NCI-H187 treated with DMSO at 0.1 percent for 48 hours (cell line): ENCODE measurements at regions not wholly inside any gene's neighbourhood (a gene's known extent, or its start where the extent isn't known, plus 50 kb on each side); places are given as distances from the start of the nearest gene placed in this dataset.
"Not testable (repeated sequence)": the region's sequence is repeated elsewhere in the genome, so short reads cannot be mapped to it uniquely, and the experiment has no call there.

Source experiments
- DNase-seq: peaks from one replicate; lab custom pipeline; 2025; lab: John Stamatoyannopoulos, UW

GRCh38 chr1:56118676-56119075, 460.7 kb downstream of the PLPP3 start:
- not testable (repeated sequence) for DNase-seq

DNA sequence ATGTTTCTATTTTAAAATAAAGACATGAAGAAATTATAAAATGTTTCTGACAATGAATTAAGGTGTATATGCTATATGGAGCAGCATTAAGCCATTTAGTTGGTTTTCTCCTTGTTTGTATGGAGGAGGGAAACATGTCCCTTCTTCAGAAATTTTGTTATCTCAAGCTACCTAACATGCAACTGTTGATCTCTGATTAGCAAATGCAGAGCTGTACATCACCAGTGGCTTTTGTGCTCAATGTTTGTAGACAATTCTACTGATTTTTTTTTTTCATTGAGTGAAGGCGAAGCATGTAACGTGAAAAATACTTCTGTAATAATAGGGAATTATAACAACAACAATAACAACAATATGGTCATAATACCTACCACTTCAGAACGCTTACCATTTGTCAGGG, 463.7 kb downstream of the PLPP3 start:
- DNase-seq: no peak

GRCh38 chr1:56113679-56114078, 465.7 kb downstream of the PLPP3 start:
- DNase-seq: no peak

- no peak for DNase-seq
Measured at GRCh38 chr1:56107275-56107638, 472.1 kb downstream of the PLPP3 start.

- no peak for DNase-seq
Measured at GRCh38 chr1:56106531-56107274, 472.7 kb downstream of the PLPP3 start.

DNA sequence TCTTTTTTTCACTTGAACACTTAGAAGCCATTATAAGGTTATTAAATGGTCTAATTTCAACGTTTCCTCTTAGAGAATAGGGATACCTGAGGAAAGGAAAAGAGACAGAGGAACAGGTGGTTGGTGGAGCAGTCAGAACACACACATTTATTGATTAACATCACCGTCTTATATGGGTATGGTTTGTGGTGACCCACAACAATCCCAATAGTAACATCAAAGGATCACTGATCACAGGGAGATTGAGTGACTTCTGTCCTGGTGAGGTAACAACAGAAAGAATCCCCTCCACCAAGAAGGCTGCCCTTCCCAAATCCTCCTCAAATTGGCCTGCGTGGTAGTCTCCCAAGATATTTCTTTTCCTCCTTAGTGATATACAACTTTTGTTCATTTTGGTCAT, 474.0 kb downstream of the PLPP3 start:
- no peak for DNase-seq

DNA sequence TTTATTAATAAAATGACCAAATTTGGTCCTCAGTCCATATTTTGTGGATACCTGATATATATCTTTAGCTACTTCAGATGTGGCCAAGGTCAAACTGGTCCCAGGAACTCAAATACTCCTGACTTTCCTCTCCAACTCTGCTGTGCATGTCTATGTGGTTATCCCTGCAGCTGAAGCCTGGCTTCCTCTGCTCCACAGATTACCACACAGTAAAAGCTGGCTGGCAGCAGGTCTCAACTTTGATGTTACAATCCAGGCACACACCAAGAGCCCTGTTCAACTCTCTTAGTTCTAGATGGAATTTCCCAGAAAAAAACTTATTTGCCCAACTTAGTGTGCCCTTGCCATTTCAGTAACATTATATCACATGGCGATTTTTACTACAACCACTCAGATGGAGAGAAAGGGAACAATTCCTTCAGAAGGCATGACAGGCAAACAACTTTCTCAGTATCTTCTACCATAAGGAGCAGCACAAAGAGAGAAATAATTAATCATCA, 479.5 kb downstream of the PLPP3 start:
- DNase-seq: no peak

GRCh38 chr1:56098946-56099345, 480.4 kb downstream of the PLPP3 start:
- DNase-seq: no peak

- no peak for DNase-seq
Measured at GRCh38 chr1:56097713-56098112, 481.6 kb downstream of the PLPP3 start.

DNA sequence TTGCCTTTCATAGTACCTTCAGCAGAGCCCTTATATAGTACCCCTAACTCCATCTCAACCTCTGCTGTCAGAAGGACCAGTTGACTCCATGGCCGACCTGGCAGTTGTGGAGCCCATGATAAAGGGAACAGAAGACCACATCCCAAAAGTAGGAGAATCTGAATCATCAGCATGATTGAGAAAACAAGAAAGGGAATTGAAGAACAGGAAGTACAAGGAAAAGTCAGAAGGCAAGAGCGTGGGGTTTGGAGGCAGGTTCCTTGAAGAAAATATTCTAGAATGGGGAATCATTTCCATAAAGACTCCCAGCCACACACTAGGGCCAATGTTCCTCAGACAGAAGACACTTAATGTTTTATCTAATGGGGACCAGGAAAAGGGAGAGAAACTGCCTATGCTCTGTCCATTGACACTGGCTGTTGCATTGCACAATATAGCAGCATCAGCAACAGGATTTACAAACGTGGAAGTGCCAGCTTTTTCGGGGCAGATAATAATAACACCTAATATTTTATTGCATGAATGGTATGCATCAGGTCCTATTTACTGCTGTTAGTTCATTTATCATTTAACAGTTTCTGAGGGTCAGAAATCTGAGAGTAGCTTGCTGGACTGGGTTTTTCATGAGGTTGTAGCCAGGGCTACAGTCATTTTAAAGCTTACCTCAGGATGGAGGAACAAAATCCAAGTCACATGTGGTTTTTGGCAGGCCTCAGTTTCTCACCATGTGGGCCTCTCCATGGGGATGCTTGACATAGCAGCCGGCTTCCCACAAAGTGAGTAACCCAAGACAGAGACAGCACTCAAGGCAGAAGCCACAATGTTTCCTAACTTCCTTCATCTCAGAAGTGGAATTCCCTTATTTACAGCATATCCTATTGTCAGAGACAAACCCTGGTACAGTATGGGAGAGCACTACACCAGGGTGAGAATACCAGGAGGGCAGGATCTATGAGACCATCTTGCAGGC, 483.4 kb downstream of the PLPP3 start:
- DNase-seq: no peak

- DNase-seq: no peak
Measured at GRCh38 chr1:56094168-56094567, 485.2 kb downstream of the PLPP3 start.

DNA sequence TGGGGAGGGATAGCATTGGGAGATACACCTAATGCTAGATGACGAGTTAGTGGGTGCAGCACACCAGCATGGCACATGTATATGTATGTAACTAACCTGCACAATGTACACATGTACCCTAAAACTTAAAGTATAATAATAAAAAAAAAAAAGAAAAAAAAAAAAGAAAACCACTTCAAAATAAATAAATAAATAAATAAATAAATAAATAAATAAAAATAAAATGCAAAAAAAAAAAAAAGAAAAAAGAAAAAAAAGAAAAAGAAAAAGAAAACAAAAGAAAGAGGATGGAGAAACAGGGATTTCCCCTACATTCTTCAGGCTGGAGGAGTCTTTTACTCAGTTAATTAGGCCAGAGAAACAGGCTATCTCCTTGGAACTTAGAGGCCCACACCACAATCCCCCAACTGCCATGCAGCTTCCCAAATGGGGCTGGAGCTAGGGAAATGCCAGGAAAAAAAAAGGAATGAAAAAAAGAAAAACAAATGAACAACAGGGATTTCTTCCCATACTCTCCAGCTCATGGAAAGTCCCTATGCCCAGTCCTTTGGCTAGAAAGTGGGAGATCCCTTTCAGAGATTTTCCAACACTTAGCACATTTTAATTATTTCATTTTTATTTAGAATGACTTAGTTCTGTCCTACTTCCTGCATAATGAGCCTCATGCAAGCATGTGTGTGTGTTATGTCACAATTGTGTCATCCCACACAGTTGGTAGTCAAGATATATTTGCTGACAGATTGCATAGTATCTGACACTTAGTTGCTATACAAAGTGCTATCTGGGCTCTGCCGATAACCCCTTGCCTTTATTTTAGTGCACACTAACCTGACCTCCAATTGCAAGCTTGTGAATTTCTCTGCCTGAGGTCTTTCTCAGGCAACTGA, 486.4 kb downstream of the PLPP3 start:
- DNase-seq: no peak

- not testable (repeated sequence) for DNase-seq
Measured at GRCh38 chr1:56089826-56090225, 489.5 kb downstream of the PLPP3 start.

- no peak for DNase-seq
Measured at GRCh38 chr1:56084246-56084645, 495.1 kb downstream of the PLPP3 start.

DNA sequence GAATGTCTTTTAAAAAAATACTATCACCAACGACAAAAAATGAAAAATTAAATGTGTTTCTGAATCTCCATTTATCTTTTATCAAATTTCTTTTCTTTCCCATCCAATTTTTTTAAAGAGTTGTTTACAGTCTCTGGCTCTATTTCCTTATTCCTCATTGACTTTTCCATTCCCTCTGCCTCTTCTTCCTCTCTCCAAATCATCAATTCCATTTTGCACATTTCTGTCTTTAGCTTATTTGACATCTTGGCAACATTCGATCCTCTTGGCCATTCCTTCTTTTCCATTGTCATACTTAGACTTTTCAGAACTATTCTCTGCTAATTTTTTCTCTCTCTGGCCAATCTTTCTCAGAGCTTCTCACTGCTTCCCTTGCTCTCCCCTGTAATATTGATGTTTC, 497.6 kb downstream of the PLPP3 start:
- no peak for DNase-seq

DNA sequence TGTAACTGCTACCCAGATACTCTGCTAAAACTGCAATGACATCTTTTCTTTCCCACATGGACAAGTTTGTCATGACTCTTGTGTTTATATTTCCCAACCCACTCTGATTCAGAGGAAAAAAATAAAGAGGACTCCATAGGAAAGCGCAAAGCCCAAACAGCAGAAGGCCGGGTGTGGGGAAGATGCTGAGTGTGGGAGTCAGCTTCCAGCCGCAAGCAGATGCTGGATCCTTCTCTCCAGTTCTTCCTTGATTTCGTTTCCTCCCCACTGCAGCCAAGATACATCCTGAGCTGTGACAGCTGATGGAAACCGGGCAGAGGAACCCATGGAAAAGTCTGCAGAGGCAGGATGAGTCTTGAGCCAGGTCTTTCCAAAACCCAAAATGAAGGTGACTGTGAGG, 498.2 kb downstream of the PLPP3 start:
- no peak for DNase-seq

DNA sequence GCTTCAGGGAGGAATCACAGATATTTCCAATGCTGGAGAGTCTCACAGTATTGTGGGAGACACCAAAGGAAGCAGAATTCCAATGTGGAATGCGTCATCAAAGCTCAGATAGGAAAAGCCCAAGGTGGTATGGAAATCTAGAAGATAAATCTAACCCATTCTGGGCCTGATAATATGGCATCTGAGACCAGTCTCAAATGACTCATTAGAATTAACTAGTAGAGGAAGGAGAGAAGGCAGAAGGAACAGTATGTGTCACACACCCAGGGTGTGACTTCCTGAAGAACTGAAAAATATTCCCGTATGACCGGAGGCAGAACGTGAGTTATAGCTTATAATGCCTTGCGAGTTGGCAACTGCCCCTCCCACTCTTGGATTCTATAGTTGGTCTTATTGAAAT, 499.2 kb downstream of the PLPP3 start:
- DNase-seq: no peak

GRCh38 chr1:56079391-56079790, 500.0 kb downstream of the PLPP3 start:
- DNase-seq: no peak

DNA sequence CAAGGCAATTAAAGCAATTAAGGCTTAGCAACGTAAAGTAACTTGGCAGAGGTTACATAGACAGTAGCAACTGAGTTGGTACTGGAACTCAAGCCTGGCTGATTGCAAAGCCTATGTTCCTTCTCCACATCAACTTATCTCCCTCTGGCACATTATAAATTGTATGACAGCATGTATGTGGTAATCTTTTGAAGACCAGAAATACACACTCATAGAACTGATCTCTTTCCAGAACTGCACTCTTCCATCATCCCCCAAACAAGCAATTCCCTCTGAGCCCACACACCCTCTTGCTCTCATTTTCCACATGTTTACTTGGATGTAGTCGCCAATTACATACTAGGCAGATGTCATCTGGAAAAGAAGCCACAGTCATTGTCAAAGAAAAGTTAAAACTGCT, 502.2 kb downstream of the PLPP3 start:
- DNase-seq: no peak

- DNase-seq: no peak
Measured at GRCh38 chr1:56074007-56074651, 505.2 kb downstream of the PLPP3 start.

DNA sequence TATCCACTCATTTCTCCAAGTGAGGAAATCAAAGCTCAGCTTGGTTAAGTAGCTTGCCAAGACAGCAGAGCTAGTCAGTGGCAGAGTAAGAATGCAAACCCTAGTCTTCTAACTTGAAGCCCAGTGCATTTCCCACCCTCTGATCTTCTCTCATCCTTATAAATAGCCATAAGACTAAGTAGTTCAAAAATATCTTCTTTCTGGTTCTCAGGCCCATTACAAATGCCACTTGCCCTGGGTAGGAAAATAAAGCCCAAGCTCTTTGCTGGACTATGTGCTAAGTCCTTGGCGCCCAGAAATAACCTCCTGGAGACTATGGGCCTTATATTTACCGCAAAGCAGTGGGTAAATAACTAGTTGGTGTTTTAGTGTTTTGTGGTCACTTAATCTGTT, 505.8 kb downstream of the PLPP3 start:
- DNase-seq: no peak

GRCh38 chr1:56073206-56073605, 506.2 kb downstream of the PLPP3 start:
- DNase-seq: no peak
